B cell (primary cell): ENCODE measurements at regions not wholly inside any gene's neighbourhood (a gene's known extent, or its start where the extent isn't known, plus 50 kb on each side); places are given as distances from the start of the nearest gene placed in this dataset.

Source experiments
- ATAC-seq: fragments of 200-7000 bp; cut with Tn5 transposase; one replicate; pipeline ENCODE4 v1.10.0; 2021; ENCODE audit warnings: low read depth, mild to moderate bottlenecking, moderate number of reproducible peaks, moderate library complexity
- CTCF ChIA-PET: fragments of 350-600 bp; sonication (Branson Sonifier 250); formaldehyde crosslinking; loops from one replicate; lab custom pipeline; 2021; ENCODE audit warnings: antibody characterized with exemption, inconsistent platforms; lab: Charles Lee
- POLR2A ChIA-PET: fragments of 350-600 bp; sonication (Branson Sonifier 250); formaldehyde crosslinking; loops from one replicate; lab custom pipeline; 2021; ENCODE audit warnings: antibody characterized with exemption; lab: Charles Lee
- DNase-seq: peaks from one replicate; pipeline ENCODE4 v3.0.0; 2013
- H2AFZ ChIP-seq: 2 replicates; pipeline ENCODE4 v1.6.1; 2012; ENCODE audit warnings: mild to moderate bottlenecking, low read depth, low read length; ENCODE audit not compliant: insufficient read depth, poor library complexity, severe bottlenecking
- H3K27ac ChIP-seq, 2 donors: 1 replicate in 1 of 2; 2 replicates in 1 of 2; pipeline ENCODE4 v1.5.1; 2012 to 2013; ENCODE audit warnings: low read length in 2 of 2, mild to moderate bottlenecking in 2 of 2, moderate library complexity in 1 of 2
- H3K27me3 ChIP-seq, 4 experiments: fragments of 200-600 bp in 1 of 4; sonication (generic) in 1 of 4; replicated peaks in 1 of 4; 1 replicate in 2 of 4; 2 replicates in 2 of 4; pipeline versions ENCODE4 v1.6.1 to v1.7.0; 2013 to 2016; ENCODE audit warnings: low read length in 3 of 4, mild to moderate bottlenecking in 2 of 4, mixed read lengths in 1 of 4, moderate library complexity in 1 of 4; ENCODE audit not compliant: insufficient read depth in 4 of 4, control insufficient read depth in 3 of 4; ENCODE audit errors: control extremely low read depth in 1 of 4
- H3K36me3 ChIP-seq, 2 experiments: replicated peaks in 1 of 2; 1 replicate in 1 of 2; 2 replicates in 1 of 2; pipeline versions ENCODE4 v1.6.1 to v1.7.1; 2013; ENCODE audit warnings: low read length in 1 of 2; ENCODE audit not compliant: insufficient read depth in 2 of 2, control insufficient read depth in 1 of 2; ENCODE audit errors: control extremely low read depth in 1 of 2, extremely low read depth in 1 of 2
- H3K4me1 ChIP-seq, 2 donors: fragments of 200-600 bp in 1 of 2; sonication (generic) in 1 of 2; 1 replicate in 1 of 2; 2 replicates in 1 of 2; pipeline versions ENCODE4 v1.5.1 to v1.6.1; 2013 to 2017; ENCODE audit warnings: low read length in 2 of 2; ENCODE audit not compliant: control insufficient read depth in 2 of 2, insufficient read depth in 2 of 2
- H3K4me2 ChIP-seq: replicated peaks from 2 replicates; pipeline ENCODE3; 2012; ENCODE audit warnings: mild to moderate bottlenecking, low read depth, low read length; ENCODE audit not compliant: poor library complexity, severe bottlenecking
- H3K4me3 ChIP-seq, 5 experiments: fragments of 200-600 bp in 1 of 5; sonication (generic) in 1 of 5; 1 replicate in 3 of 5; 2 replicates in 2 of 5; pipeline versions ENCODE4 v1.5.1 to v1.7.0; 2011 to 2016; ENCODE audit warnings: low read length in 4 of 5, mild to moderate bottlenecking in 4 of 5, low read depth in 2 of 5, control low read depth in 1 of 5, moderate library complexity in 1 of 5; ENCODE audit not compliant: insufficient read depth in 1 of 5; ENCODE audit errors: control extremely low read depth in 1 of 5, extremely low read depth in 1 of 5
- H3K79me2 ChIP-seq: fragments of 200-600 bp; sonication (generic); one replicate; pipeline ENCODE4 v1.6.0; 2016; ENCODE audit warnings: low read length; ENCODE audit not compliant: control insufficient read depth, insufficient read depth
- H3K9ac ChIP-seq: fragments of 200-600 bp; sonication (generic); 2 replicates; pipeline ENCODE4 v1.6.1; 2017; ENCODE audit warnings: mild to moderate bottlenecking, low read length, moderate library complexity
- H3K9me3 ChIP-seq, 3 donors: one replicate each; pipeline versions ENCODE4 v1.6.1 to v1.7.1; 2013; ENCODE audit warnings: low read length in 2 of 3; ENCODE audit not compliant: control insufficient read depth in 2 of 3, insufficient read depth in 1 of 3; ENCODE audit errors: control extremely low read depth in 1 of 3
- H4K20me1 ChIP-seq: 2 replicates; pipeline ENCODE4 v1.6.0; 2012; ENCODE audit warnings: mild to moderate bottlenecking, low read length; ENCODE audit not compliant: insufficient read depth, control insufficient read depth, poor library complexity, severe bottlenecking
- H3K27ac Mint-ChIP-seq: one replicate; pipeline ENCODE4 v1.8.0; 2021; ENCODE audit warnings: mixed read lengths
- H3K27me3 Mint-ChIP-seq: one replicate; pipeline ENCODE4 v1.8.0; 2021; ENCODE audit warnings: mixed read lengths
- H3K4me1 Mint-ChIP-seq: one replicate; pipeline ENCODE4 v1.8.0; 2021; ENCODE audit warnings: mixed read lengths
- H3K4me3 Mint-ChIP-seq: one replicate; pipeline ENCODE4 v1.8.0; 2021; ENCODE audit warnings: mixed read lengths
- H3K9me3 Mint-ChIP-seq: one replicate; pipeline ENCODE4 v1.8.0; 2022; ENCODE audit warnings: mixed read lengths; ENCODE audit not compliant: insufficient read depth
- EZH2 ChIP-seq: IDR thresholded peaks from 2 replicates; pipeline ENCODE4 v1.6.1; 2012; ENCODE audit warnings: borderline replicate concordance, low read depth, mild to moderate bottlenecking, moderate library complexity, low read length; ENCODE audit not compliant: insufficient read depth, poor library complexity, severe bottlenecking
- WGBS: methylation state at CpG from one replicate; pipeline ENCODE4 v1.1.5; 2013; ENCODE audit warnings: missing lambda C conversion rate; ENCODE audit not compliant: insufficient coverage; 5-methylcytosine and 5-hydroxymethylcytosine counted together
- intact Hi-C: fragments of 100-400 bp; cut with micrococcal nuclease; formaldehyde crosslinking; loops from one replicate; pipeline ENCODE4 v1.10.0; 2022
- TF ChIP-seq, protein P1 (sequence below): fragments of 200-600 bp; IDR thresholded peaks from one replicate; pipeline ENCODE4 v1.8.0; 2022; ENCODE audit warnings: antibody characterized with exemption, mild to moderate bottlenecking

DNA sequence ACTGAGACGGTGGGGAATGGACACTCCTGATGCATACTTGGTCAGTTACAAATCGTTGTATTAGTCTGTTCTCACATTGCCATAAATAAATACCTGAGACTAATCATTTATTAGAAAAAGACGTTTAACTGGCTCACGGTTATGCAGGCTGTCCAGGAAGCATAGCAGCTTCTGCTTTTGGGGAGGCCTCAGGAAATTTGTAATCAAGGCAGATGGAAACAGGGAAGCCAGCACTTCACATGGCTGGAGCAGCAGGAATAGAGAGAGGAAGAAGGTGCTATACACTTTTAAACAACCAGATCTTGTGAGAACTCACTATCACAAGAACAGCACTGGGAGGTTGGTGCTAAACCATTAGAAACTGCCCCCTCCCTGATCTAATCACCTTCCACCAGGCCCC, 418.2 kb downstream of the FLRT2 start:
- peaks cover 0 to 2% of the 10 kb centered on the region in 2 experiments for H3K36me3 ChIP-seq
- H3K27ac ChIP-seq, result no peak overlapping the region
- H3K27me3 ChIP-seq, result no peaks in the 10 kb centered on the region
- H3K4me3 Mint-ChIP-seq, result no peak overlapping the region
- no peaks in the 10 kb centered on the region for H3K4me1 Mint-ChIP-seq
- no peak overlapping the region for H3K4me2 ChIP-seq
- H3K9ac ChIP-seq, result no peak overlapping the region
- ATAC-seq (no peak), DNase-seq (no peak)
- H3K79me2 ChIP-seq, result peaks cover 15% of the 10 kb centered on the region
- H2AFZ ChIP-seq, result no peak overlapping the region
- ChIA-PET POLR2A (no interaction called here), CTCF (no interaction called here)
- no peaks in the 10 kb centered on the region for H3K4me1 ChIP-seq
- H4K20me1 ChIP-seq, result no peaks in the 10 kb centered on the region
- no peak overlapping the region for H3K27ac Mint-ChIP-seq
- peaks cover 0 to 2% (median 0%) of the 10 kb centered on the region in 3 donors for H3K9me3 ChIP-seq
- intact Hi-C loops, result no loop called here
- no peaks in the 10 kb centered on the region for H3K27me3 Mint-ChIP-seq
- WGBS, result 7% methylated on average over 2 of the region's 4 CpGs
- H3K4me3 ChIP-seq, result no peak overlapping the region
- peaks cover 4% of the 10 kb centered on the region for H3K9me3 Mint-ChIP-seq
- TF ChIP-seq, protein P1, sequence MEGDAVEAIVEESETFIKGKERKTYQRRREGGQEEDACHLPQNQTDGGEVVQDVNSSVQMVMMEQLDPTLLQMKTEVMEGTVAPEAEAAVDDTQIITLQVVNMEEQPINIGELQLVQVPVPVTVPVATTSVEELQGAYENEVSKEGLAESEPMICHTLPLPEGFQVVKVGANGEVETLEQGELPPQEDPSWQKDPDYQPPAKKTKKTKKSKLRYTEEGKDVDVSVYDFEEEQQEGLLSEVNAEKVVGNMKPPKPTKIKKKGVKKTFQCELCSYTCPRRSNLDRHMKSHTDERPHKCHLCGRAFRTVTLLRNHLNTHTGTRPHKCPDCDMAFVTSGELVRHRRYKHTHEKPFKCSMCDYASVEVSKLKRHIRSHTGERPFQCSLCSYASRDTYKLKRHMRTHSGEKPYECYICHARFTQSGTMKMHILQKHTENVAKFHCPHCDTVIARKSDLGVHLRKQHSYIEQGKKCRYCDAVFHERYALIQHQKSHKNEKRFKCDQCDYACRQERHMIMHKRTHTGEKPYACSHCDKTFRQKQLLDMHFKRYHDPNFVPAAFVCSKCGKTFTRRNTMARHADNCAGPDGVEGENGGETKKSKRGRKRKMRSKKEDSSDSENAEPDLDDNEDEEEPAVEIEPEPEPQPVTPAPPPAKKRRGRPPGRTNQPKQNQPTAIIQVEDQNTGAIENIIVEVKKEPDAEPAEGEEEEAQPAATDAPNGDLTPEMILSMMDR, result no peak
- TF ChIP-seq EZH2, result no peak

DNA sequence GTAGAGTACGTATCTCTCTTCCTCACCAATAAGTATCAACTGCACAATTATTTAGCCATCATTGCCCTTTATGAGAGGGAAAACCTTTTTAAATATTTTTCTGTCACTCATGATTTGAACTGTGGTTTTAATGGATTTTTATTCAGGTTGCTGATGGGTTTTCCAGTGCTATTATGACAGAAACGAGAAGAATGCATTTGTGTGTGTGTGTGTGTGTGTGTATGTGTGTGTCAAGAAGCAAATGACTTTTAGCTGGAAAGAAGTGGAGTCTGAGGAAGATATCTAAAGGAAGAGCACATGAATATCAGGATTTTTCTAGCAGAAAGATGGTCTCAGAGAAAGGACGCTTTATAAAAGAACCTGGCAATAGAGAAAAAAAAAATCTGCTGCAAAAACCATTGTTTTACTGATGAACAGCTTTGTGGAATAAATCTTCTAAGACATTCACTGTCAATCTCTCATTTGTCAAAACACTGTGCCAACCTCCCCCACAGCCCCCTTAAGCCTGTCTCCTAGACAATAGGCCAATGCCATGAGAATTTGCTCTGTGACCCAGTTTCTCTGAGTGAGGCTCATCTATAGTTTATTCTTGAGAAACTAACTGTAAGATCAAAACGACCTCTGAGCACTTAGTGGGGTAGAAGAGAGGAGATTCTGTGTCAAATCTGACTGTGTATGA, 417.7 kb downstream of the FLRT2 start:
- Mint-ChIP-seq H3K9me3 (peaks cover 4% of the 10 kb centered on the region), H3K27ac (no peak overlapping the region), H3K4me1 (no peaks in the 10 kb centered on the region), H3K27me3 (no peaks in the 10 kb centered on the region), H3K4me3 (no peak overlapping the region)
- no peaks in the 10 kb centered on the region for H3K27me3 ChIP-seq
- intact Hi-C loops, result no loop called here
- no peak overlapping the region for H3K9ac ChIP-seq
- H3K36me3 ChIP-seq, result peaks cover 0 to 2% of the 10 kb centered on the region in 2 experiments
- no peaks in the 10 kb centered on the region for H3K4me1 ChIP-seq
- H3K9me3 ChIP-seq, result peaks cover 0 to 2% (median 0%) of the 10 kb centered on the region in 3 donors
- no peak overlapping the region for H3K4me2 ChIP-seq
- ATAC-seq (no peak), DNase-seq (no peak)
- POLR2A ChIA-PET, result no interaction called here
- no peak overlapping the region for H3K27ac ChIP-seq
- H3K4me3 ChIP-seq, result no peak overlapping the region
- 42% methylated on average over 2 of the region's 4 CpGs for WGBS
- H3K79me2 ChIP-seq, result peaks cover 16% of the 10 kb centered on the region
- CTCF ChIA-PET, result no interaction called here
- no peak for TF ChIP-seq EZH2
- TF ChIP-seq, protein P1, result no peak
- no peaks in the 10 kb centered on the region for H4K20me1 ChIP-seq
- H2AFZ ChIP-seq, result no peak overlapping the region
